ENCODE measurements at regions not wholly inside any gene's neighbourhood (a gene's known extent, or its start where the extent isn't known, plus 50 kb on each side); places are given as distances from the start of the nearest gene placed in this dataset.

- FAIRE-seq (no peak), DNase-seq (ENCODE audit: low read depth) (no peak)
- Histone ChIP-seq H3K36me3 (ENCODE audit: control insufficient read depth, insufficient read depth, low read length) (no peaks in the 10 kb centered on the region), H3K4me3 (ENCODE audit: low read depth, low read length) (no peak overlapping the region), H3K27me3 (ENCODE audit: control insufficient read depth, insufficient read depth, low read length) (peaks cover 2% of the 10 kb centered on the region)
- TF ChIP-seq, protein P1, sequence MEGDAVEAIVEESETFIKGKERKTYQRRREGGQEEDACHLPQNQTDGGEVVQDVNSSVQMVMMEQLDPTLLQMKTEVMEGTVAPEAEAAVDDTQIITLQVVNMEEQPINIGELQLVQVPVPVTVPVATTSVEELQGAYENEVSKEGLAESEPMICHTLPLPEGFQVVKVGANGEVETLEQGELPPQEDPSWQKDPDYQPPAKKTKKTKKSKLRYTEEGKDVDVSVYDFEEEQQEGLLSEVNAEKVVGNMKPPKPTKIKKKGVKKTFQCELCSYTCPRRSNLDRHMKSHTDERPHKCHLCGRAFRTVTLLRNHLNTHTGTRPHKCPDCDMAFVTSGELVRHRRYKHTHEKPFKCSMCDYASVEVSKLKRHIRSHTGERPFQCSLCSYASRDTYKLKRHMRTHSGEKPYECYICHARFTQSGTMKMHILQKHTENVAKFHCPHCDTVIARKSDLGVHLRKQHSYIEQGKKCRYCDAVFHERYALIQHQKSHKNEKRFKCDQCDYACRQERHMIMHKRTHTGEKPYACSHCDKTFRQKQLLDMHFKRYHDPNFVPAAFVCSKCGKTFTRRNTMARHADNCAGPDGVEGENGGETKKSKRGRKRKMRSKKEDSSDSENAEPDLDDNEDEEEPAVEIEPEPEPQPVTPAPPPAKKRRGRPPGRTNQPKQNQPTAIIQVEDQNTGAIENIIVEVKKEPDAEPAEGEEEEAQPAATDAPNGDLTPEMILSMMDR (IDR thresholded peaks at IDR 0.05; ENCODE audit: insufficient read depth, low read length, severe bottlenecking) = no peak
Observed at GRCh38 chr2:145021962-145022665, 502.2 kb upstream of the ZEB2 start.

DNA sequence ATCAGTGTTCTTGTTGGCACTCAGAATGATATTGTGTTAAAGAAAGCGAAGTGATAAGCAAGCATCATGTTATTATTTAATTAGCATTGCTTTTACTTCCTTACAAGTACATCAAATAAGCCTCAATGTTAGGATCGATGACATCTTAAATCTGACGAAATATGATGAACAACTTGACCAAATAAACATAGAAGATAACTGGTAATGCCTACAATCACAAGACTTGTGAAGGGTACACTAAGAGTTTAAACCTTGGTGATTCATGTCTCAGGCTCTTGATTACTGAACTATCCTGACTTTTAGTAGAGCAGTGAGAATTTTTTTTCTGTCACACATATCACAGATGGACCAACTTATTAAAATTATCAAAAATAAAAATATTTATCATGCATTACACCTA is 500.8 kb upstream of the ZEB2 start:
- FAIRE-seq (no peak), DNase-seq (ENCODE audit: low read depth) (peak; percentile 30)
- Histone ChIP-seq H3K36me3 (ENCODE audit: control insufficient read depth, insufficient read depth, low read length) (no peaks in the 10 kb centered on the region), H3K4me3 (ENCODE audit: low read depth, low read length) (no peak overlapping the region), H3K27me3 (ENCODE audit: control insufficient read depth, insufficient read depth, low read length) (peaks cover 2% of the 10 kb centered on the region)
- TF ChIP-seq, protein P1 (IDR thresholded peaks at IDR 0.05; ENCODE audit: insufficient read depth, low read length, severe bottlenecking) = no peak

DNA sequence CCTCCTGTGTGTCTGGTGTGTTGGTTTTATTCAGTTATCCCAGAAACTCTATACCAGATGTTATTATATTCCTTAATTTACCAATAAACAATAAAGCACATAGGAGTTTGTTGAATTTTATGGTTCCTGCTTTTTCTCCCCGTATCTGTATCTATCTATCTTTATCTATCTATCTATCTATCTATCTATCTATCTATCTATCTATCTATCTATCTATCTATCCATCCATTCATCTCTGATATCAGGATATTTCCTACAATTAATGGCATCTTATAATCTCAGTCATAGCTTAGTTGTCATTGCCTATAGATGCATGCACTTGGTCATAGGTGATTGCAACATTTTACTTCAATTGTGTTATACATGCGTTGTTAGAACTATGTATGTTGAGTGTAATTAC is 500.2 kb upstream of the ZEB2 start:
- TF ChIP-seq, protein P1 (IDR thresholded peaks at IDR 0.05; ENCODE audit: insufficient read depth, low read length, severe bottlenecking) = no peak
- FAIRE-seq = no peak
- H3K36me3 ChIP-seq (ENCODE audit: control insufficient read depth, insufficient read depth, low read length) = no peaks in the 10 kb centered on the region
- no peak overlapping the region for H3K4me3 ChIP-seq (ENCODE audit: low read depth, low read length)
- peaks cover 2% of the 10 kb centered on the region for H3K27me3 ChIP-seq (ENCODE audit: control insufficient read depth, insufficient read depth, low read length)
- DNase-seq (ENCODE audit: low read depth) = no peak

DNA sequence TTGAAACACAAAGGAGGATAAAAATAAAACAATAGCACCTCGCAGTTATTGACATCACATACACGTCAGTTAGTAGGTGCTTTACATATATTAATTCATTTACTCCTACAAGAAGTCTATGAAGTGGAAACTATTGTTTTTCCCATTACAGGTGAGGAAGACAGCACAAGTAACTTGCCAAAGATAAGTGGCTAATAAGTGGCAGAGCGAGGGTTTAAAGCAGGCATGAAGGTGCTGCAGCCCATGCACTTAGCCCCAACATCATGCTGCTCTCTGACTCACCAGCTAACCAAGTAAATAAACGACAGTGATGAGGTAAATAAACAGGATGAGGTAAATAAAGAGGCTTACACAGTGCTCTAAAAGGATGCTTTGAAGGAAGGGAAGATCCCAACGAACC is 498.6 kb upstream of the ZEB2 start:
- Histone ChIP-seq H3K4me3 (ENCODE audit: low read depth, low read length) (no peak overlapping the region), H3K36me3 (ENCODE audit: control insufficient read depth, insufficient read depth, low read length) (no peaks in the 10 kb centered on the region), H3K27me3 (ENCODE audit: control insufficient read depth, insufficient read depth, low read length) (peaks cover under 1% of the 10 kb centered on the region)
- TF ChIP-seq, protein P1 (IDR thresholded peaks at IDR 0.05; ENCODE audit: insufficient read depth, low read length, severe bottlenecking) = no peak
- DNase-seq (ENCODE audit: low read depth) = no peak
- no peak for FAIRE-seq

DNA sequence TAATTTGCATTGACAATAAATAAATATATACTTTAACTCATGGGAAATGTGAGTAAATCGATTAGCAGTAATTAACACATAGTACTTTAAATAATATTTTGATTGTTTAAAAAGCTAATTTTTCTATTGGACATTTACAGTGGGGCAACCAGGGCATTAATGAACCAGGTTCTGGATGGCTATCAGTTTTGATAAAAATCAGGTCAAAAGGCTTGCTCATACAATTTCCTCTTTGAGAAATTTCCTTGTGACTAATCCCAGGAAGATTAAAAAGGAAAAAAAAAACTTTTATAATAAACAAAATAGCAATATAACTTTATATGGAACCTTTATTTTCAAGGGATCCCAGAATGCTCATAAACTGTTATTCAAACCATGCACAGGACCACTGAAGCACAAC is 497.2 kb upstream of the ZEB2 start:
- no peak overlapping the region for H3K4me3 ChIP-seq (ENCODE audit: low read depth, low read length)
- no peaks in the 10 kb centered on the region for H3K36me3 ChIP-seq (ENCODE audit: control insufficient read depth, insufficient read depth, low read length)
- TF ChIP-seq, protein P1 (IDR thresholded peaks at IDR 0.05; ENCODE audit: insufficient read depth, low read length, severe bottlenecking) = no peak
- DNase-seq (ENCODE audit: low read depth) (no peak), FAIRE-seq (no peak)
- no peaks in the 10 kb centered on the region for H3K27me3 ChIP-seq (ENCODE audit: control insufficient read depth, insufficient read depth, low read length)

DNA sequence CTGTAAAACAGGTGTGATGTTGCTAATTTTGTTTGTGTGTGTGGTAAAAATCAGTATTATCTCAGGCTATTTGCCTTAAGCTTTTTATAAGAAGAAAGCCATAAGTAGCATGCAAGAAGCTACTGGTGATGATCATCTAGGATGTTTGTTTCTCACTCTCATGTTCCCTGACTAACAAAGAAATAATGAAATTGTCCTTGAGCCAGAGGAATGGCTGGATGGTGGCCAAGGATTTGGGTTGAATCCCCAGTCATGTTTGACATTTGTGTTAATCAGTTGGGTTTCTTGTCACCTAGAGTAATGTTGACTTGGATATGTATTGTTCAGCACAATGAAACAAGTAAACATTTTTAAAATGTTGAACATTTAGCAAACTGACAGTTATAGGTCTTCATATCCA is 496.8 kb upstream of the ZEB2 start:
- TF ChIP-seq, protein P1 (IDR thresholded peaks at IDR 0.05; ENCODE audit: insufficient read depth, low read length, severe bottlenecking) = no peak
- H3K36me3 ChIP-seq (ENCODE audit: control insufficient read depth, insufficient read depth, low read length) = no peaks in the 10 kb centered on the region
- no peak for DNase-seq (ENCODE audit: low read depth)
- no peak overlapping the region for H3K4me3 ChIP-seq (ENCODE audit: low read depth, low read length)
- no peak for FAIRE-seq
- H3K27me3 ChIP-seq (ENCODE audit: control insufficient read depth, insufficient read depth, low read length) = no peaks in the 10 kb centered on the region

Data from bronchial epithelial cell (primary cell).